IPS DF 4.7 (cell line): ENCODE measurements at regions not wholly inside any gene's neighbourhood (a gene's known extent, or its start where the extent isn't known, plus 50 kb on each side); places are given as distances from the start of the nearest gene placed in this dataset.

Experiments
- DNase-seq: peaks from one replicate; pipeline ENCODE4 v3.0.0-alpha.2; 2013; ENCODE audit warnings: low spot score; ENCODE audit errors: extremely low read depth

DNA sequence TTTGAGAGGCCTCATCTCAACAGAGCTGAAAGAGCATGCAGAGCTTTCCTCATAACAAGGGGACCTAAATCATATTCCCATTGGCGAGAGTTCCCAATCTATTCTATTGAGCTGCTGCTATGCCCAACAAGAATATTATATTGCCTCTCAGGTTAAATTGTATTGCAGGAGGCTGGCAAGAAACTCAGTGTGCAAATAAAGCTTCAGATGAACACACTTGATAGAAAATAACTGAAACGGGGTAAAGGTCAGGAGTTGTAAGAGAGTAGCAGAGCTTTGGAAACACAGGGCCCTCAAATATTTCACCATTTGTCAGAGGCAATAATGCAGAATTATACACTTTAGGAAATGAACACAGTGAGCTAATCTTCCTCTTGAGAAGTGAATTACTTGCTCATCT, 364.3 kb upstream of the SPTLC3 start:
- no peak for DNase-seq

DNA sequence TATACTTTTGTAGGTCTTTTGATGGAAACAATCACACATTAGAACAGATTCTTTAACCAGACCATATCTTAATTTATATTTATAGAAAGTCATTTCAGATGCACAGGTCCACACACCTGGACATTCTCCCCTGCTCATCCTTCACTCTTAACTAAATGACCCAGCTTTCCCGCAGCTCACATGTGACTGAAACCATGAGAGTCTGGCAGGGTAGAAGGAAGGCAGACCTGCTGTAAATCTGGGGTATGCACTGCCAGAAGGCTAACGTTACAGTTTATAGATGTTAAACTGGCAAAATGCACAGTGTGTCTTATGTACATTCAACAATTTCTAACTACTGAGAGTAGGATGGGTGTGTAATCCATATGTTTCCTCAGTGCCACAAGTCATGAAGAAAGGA, 359.5 kb upstream of the SPTLC3 start:
- no peak for DNase-seq

DNA sequence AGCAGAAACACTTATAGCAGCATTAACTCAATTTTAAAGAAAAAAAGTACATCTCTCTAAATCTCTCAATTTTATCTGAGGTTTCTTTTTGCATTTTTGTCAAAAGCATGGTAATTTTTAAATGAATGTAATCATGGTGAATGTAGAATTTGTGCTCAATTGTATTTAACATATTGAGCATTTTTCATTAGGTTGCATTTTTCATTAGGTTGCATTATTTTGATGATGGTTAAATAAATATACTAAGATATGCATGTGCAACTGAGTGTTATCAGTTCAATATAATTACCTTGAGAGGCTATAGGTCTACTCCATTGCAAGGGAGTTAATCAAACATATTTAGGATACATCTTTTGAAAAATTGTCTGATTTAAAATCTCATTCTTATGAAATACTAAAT, 355.1 kb upstream of the SPTLC3 start:
- DNase-seq, result no peak

DNA sequence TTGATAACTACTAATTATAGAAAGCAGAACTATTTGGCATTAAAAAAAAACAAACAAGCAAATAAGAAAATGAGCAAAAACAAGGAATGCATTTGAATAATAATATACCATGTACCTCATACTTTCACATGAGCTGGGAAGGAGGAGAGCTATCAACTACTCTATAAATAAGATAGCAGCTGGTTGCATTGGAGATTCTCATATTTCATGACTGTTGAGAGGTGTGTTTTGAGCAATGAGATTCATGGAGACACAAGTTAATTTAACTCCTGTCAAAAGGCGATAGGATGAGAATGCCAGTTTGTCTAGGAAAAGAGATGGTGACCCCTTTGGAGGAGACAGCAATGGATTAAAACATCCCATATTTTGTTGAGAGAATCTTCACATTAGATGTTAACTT, 348.8 kb upstream of the SPTLC3 start:
- no peak for DNase-seq

DNA sequence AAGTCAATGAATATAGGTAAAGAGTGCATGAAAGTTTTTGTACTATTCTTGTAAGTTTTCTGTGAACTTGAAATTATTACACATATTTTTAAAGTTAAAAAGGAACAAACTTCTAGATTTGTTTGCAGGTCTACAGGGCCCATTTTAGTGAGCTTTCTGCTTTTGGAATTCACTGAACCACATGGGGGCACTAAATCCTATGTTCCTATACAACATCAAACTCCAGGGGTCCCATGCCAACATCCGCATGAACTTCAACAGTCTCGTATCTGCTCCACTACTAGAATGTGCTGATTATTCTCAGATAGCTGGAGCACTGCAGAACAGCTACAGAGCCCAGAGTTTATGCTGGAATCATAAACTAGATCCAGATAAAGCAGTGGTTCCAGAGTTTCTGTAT, 347.9 kb upstream of the SPTLC3 start:
- DNase-seq, result peak; percentile 36

- DNase-seq, result no peak
Measured at GRCh38 chr20:12670301-12670700, 338.5 kb upstream of the SPTLC3 start.

DNA sequence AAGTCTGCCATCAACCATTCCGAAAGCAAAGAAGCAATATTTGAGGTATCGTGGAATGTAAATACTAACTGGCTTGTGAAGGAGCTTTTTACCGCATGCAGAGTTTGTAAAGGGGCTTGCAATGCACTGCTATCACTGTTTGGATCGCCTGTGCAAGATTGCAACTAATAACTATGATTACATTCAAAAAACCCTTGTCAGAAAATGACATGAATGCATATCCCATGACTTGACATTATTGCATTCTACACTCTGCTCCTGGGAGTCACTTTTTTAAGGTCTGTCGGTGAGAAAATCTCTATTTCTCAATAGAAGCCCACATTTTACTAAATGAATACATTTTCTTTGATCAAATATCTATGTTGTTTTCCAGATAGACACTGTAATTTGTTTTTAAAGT, 335.4 kb upstream of the SPTLC3 start:
- no peak for DNase-seq

DNA sequence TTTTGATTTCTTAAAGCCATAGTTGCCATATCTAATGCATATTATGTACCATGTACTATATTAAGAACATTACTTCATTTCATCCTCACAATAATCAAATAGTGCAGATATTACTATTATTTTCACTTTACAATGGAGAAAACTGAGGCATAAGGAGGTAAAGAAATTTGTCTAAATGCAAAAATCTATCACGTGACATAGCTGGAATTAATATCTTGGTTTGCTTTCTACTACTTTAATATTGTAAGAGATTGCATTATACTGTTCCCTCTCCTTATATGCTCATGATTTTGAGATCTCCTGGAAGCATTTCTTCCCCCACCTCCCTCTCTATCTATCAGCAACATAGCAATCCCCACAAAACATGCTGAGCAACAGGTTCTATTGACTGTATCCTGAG, 330.8 kb upstream of the SPTLC3 start:
- DNase-seq, result no peak

DNA sequence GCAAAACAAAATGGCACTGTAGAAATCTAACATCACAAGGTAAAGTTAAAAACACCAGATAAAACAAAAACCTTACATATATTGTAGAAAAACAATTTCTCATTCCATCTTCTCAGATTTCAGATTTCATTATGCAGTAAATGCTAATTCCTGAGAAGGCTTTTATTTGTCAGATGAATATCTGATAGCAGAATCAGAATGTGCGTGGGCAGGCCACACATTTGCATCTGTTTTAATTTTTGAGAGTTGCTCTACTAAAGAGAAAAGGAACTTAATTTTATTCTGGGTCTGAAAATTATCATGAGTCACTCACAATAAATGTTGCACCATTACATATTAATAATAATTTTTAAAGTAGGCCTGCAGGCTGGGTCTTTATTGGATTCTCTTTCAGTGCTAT, 329.3 kb upstream of the SPTLC3 start:
- no peak for DNase-seq

DNA sequence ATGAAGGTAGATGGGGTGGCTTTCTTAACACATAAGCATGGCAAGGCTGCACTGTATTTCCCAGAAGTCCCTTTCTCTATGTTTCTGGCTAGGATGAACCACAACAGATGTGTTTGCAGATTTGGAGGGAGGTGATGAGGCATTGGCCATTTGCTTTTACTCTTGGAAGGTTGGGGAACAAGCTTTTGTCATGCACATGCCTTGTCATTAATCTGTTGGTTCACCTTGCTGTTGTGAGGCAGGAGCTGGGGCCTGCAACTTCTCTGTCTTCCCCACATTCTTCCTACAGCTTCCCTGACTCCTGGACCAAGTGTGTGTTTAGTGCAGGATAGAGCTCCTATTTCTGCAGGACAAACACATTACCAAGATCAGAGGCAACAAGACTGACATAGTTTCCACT, 326.2 kb upstream of the SPTLC3 start:
- no peak for DNase-seq

GRCh38 chr20:12687476-12687875, 321.3 kb upstream of the SPTLC3 start:
- no peak for DNase-seq

DNA sequence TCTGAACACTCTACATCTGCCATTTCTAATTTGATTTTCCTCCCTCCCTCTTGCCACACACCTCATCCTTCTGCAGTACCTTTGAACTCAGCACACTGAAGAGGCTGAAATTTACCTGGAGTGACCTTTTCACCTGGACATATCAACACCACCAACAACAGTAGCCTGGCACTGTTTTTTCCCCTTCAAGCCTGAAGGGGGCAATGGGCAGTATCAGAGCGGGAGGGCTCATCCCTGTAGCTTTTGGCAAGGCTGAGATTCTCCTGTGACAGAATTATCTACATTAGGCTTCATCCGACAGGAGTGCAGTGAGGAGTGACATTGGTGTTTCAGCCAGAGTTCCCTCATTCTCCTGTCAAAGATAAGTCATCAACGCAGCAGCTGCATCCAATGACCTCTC, 312.8 kb upstream of the SPTLC3 start:
- DNase-seq, result no peak

GRCh38 chr20:12698817-12699216, 310.0 kb upstream of the SPTLC3 start:
- DNase-seq, result no peak

GRCh38 chr20:12699374-12700228, 309.2 kb upstream of the SPTLC3 start:
- DNase-seq, result no peak

DNA sequence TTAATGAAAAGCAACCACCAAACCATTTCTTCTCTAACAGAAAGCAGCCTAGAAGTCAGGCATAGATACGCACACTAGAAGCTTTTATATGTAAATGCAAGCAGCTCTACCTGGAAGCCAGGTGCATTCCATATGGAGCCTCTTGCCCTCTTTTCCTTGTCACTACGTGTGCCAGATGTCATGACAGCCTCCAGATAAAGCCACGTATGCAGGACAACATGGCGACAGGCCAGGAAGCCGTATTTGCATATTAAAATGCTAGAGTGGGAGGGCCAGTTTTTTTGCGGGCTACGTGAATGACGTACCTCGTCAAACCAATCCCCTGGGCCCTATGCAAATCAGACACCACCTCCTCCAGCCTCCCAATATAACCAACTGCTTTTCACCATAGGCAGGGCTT, 308.1 kb upstream of the SPTLC3 start:
- DNase-seq, result no peak

DNA sequence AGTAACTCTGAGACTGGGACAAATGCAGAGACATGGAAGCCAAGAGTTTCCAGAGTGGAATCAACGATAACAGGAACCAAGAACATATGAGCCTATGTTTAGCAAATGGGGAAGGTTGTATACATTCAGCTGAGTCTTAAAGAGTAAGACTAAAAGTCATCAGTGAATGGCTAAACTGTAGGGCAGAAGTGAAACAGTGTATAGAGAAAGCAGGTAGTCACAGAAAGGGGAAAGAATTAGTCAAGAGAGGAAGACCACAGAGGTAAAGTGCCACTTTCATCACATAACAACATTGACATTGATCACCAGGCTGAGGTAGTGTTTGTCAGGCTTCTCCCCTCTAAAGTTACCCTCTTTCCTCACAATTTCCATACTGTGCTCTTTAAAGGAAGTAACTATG, 306.5 kb upstream of the SPTLC3 start:
- DNase-seq, result no peak

- no peak for DNase-seq
Measured at GRCh38 chr20:12715371-12715770, 293.4 kb upstream of the SPTLC3 start.

DNA sequence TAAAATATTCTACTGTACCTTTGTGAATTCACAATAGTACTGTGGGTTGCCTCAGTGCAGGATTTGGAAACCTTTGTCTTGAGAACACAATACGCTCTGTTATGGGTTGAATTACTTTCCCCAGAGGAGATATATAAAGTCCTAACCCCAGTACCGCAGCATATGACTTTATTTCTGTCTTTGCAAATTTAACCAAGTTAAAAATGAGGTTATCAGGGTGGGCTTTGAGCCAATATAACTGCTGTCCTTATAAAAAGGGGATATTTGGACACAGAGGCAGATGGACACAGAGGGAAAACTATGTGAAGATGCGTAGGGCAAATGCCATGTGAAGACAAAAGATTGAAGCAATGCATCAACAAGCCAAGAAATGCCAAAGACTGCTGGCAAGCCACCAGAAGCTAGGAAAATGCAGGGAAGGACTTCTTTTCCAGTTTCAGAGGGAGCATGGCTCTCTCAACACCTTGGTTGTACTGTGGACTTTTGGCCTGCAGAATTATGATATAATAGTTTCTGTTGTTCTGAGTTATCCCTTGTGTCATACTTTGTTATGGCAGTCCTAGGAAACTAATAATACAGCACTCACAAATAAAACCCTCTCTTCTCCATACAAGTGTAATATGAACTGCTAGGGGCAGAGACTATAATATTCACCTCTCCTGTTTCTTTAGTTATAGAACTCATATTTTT, 292.6 kb upstream of the SPTLC3 start:
- DNase-seq, result no peak

DNA sequence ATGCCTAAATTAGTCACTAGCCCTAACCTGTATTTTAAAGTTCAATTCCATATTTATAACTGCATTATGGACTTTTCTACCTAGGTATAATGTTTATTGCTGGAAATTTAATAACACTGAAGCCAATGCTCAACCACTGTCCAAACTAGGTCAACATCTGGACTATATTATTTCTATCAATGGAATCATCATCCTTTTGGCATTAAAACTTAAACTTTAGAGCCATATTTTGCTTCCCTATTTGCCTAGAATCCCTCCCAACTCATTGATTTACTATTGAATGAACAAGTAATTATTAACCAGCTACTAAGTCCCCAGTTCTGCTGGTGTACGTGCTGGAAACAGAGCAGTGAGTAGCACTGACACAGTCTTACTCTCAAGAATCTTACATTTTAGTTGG, 291.7 kb upstream of the SPTLC3 start:
- DNase-seq, result no peak

GRCh38 chr20:12718619-12719018, 290.2 kb upstream of the SPTLC3 start:
- DNase-seq, result no peak

GRCh38 chr20:12721636-12722035, 287.1 kb upstream of the SPTLC3 start:
- DNase-seq, result no peak

GRCh38 chr20:12722091-12722490, 286.7 kb upstream of the SPTLC3 start:
- DNase-seq, result no peak

- DNase-seq, result no peak
Measured at GRCh38 chr20:12723811-12724210, 285.0 kb upstream of the SPTLC3 start.
